IMR-90 (cell line): ENCODE measurements at regions not wholly inside any gene's neighbourhood (a gene's known extent, or its start where the extent isn't known, plus 50 kb on each side); places are given as distances from the start of the nearest gene placed in this dataset.

Experiments
- ATAC-seq: fragments of 200-7000 bp; cut with Tn5 transposase; 2 replicates; pipeline ENCODE4 v1.9.1; 2020; ENCODE audit warnings: low read depth, mild to moderate bottlenecking, moderate library complexity
- BruUV-seq: library from RNA; stranded (reverse); fragments of 400-500 nt; replicated peaks from 2 replicates; lab custom pipeline; 2021; lab: Mats Ljungman, UMichigan
- CTCF ChIA-PET: fragments of 300-600 bp; formaldehyde crosslinking; extraction: SDS; loops from one replicate; lab custom pipeline; 2021; ENCODE audit warnings: antibody characterized with exemption; lab: Yijun Ruan, JAX
- POLR2A ChIA-PET: fragments of 300-600 bp; sonication (Branson Sonifier 250); formaldehyde crosslinking; loops from one replicate; lab custom pipeline; 2022; ENCODE audit warnings: antibody characterized with exemption; ENCODE audit not compliant: unreplicated experiment; lab: Charles Lee
- DNase-seq: peaks from one replicate; pipeline ENCODE4 v3.0.0; 2013
- H2AFZ ChIP-seq: replicated peaks from 2 replicates; pipeline ENCODE3; 2013; ENCODE audit warnings: low read length, mild to moderate bottlenecking; ENCODE audit not compliant: poor library complexity
- H2AK5ac ChIP-seq: 2 replicates; pipeline ENCODE4 v1.6.1; 2013; ENCODE audit warnings: low read depth, low read length, inconsistent platforms
- H2AK9ac ChIP-seq: replicated peaks from 2 replicates; pipeline ENCODE3; 2013; ENCODE audit warnings: mild to moderate bottlenecking, low read depth, low read length, moderate library complexity; ENCODE audit not compliant: poor library complexity
- H2BK120ac ChIP-seq: 2 replicates; pipeline ENCODE4 v1.6.1; 2013; ENCODE audit warnings: low read depth, low read length, inconsistent platforms
- H2BK15ac ChIP-seq: 3 replicates; pipeline ENCODE4 v1.6.1; 2013; ENCODE audit warnings: low read depth, low read length, inconsistent platforms
- H2BK20ac ChIP-seq: 2 replicates; pipeline ENCODE4 v1.6.1; 2013; ENCODE audit warnings: low read depth, mild to moderate bottlenecking, inconsistent platforms, low read length, moderate library complexity
- H2BK5ac ChIP-seq: 2 replicates; pipeline ENCODE4 v1.6.1; 2013; ENCODE audit warnings: mild to moderate bottlenecking, low read depth, low read length, inconsistent platforms; ENCODE audit not compliant: poor library complexity, severe bottlenecking
- H3K14ac ChIP-seq: replicated peaks from 2 replicates; pipeline ENCODE4 v1.6.1; 2013; ENCODE audit warnings: low read depth, low read length, inconsistent platforms
- H3K18ac ChIP-seq: 2 replicates; pipeline ENCODE4 v1.6.1; 2013; ENCODE audit warnings: low read depth, low read length, control low read depth
- H3K23ac ChIP-seq: 2 replicates; pipeline ENCODE4 v1.6.1; 2013; ENCODE audit warnings: low read depth, low read length, inconsistent platforms
- H3K27ac ChIP-seq: 2 replicates; pipeline ENCODE4 v1.5.1; 2013; ENCODE audit warnings: mild to moderate bottlenecking, control low read depth, low read length; ENCODE audit not compliant: insufficient read depth
- H3K27me3 ChIP-seq: 2 replicates; pipeline ENCODE4 v1.6.1; 2013; ENCODE audit warnings: low read length; ENCODE audit not compliant: control insufficient read depth, insufficient read depth
- H3K36me3 ChIP-seq: 2 replicates; pipeline ENCODE4 v1.6.1; 2013; ENCODE audit warnings: low read length, mixed read lengths; ENCODE audit not compliant: control insufficient read depth, insufficient read depth
- H3K4ac ChIP-seq: 2 replicates; pipeline ENCODE4 v1.6.1; 2013; ENCODE audit warnings: low read depth, low read length, inconsistent platforms
- H3K4me1 ChIP-seq: 2 replicates; pipeline ENCODE4 v1.6.1; 2013; ENCODE audit warnings: low read length, mixed read lengths; ENCODE audit not compliant: control insufficient read depth, insufficient read depth
- H3K4me2 ChIP-seq: 2 replicates; pipeline ENCODE4 v1.6.1; 2013; ENCODE audit warnings: low read depth, mild to moderate bottlenecking, control low read depth, low read length, moderate library complexity
- H3K4me3 ChIP-seq: 2 replicates; pipeline ENCODE4 v1.5.1; 2013; ENCODE audit warnings: low read depth, mild to moderate bottlenecking, control low read depth, low read length, moderate library complexity; ENCODE audit not compliant: insufficient read depth
- H3K56ac ChIP-seq: 2 replicates; pipeline ENCODE4 v1.6.1; 2013; ENCODE audit warnings: low read length, inconsistent platforms; ENCODE audit not compliant: insufficient read depth; ENCODE audit errors: extremely low read depth
- H3K79me1 ChIP-seq, 2 experiments: 2 replicates each; pipeline ENCODE4 v1.6.1; 2013; ENCODE audit warnings: low read length in 2 of 2, inconsistent platforms in 1 of 2, low read depth in 1 of 2
- H3K9ac ChIP-seq: 2 replicates; pipeline ENCODE4 v1.6.1; 2013; ENCODE audit warnings: low read depth, low read length, control low read depth
- H3K9me1 ChIP-seq: 2 replicates; pipeline ENCODE4 v1.6.1; 2013; ENCODE audit warnings: low read length, inconsistent platforms; ENCODE audit not compliant: insufficient read depth
- H3K9me3 ChIP-seq: 2 replicates; pipeline ENCODE4 v1.6.1; 2013; ENCODE audit warnings: low read length; ENCODE audit not compliant: control insufficient read depth, insufficient read depth
- H4K20me1 ChIP-seq: 2 replicates; pipeline ENCODE4 v1.6.1; 2013; ENCODE audit warnings: low read length, inconsistent platforms; ENCODE audit not compliant: insufficient read depth
- H4K5ac ChIP-seq: 2 replicates; pipeline ENCODE4 v1.6.1; 2013; ENCODE audit warnings: mild to moderate bottlenecking, low read depth, low read length, control low read depth
- H4K8ac ChIP-seq, 2 experiments: 2 replicates each; pipeline ENCODE4 v1.6.1; 2013; ENCODE audit warnings: low read depth in 2 of 2, low read length in 2 of 2, control low read depth in 1 of 2, inconsistent platforms in 1 of 2
- H4K91ac ChIP-seq: 2 replicates; pipeline ENCODE4 v1.6.1; 2013; ENCODE audit warnings: low read depth, low read length, inconsistent platforms; ENCODE audit not compliant: insufficient read depth
- BHLHE40 ChIP-seq: fragments of 150-350 bp; IDR thresholded peaks from 2 replicates; pipeline ENCODE4 v1.6.1; 2016; ENCODE audit warnings: mild to moderate bottlenecking, low read depth, low read length
- CEBPB ChIP-seq: IDR thresholded peaks from 2 replicates; pipeline ENCODE4 v1.6.1; 2012; ENCODE audit warnings: low read depth, low read length, improper control_type of control experiment
- CHD1 ChIP-seq: IDR thresholded peaks from 2 replicates; pipeline ENCODE4 v1.6.1; 2012; ENCODE audit warnings: low read depth, low read length, improper control_type of control experiment
- FOS ChIP-seq: fragments of 150-350 bp; IDR thresholded peaks from 2 replicates; pipeline ENCODE4 v1.6.1; 2016; ENCODE audit warnings: low read depth, low read length
- MAZ ChIP-seq: IDR thresholded peaks from 2 replicates; pipeline ENCODE4 v1.6.1; 2012; ENCODE audit warnings: low read depth, mild to moderate bottlenecking, low read length, improper control_type of control experiment, moderate library complexity, borderline replicate concordance
- MXI1 ChIP-seq: IDR thresholded peaks from 2 replicates; pipeline ENCODE4 v1.6.1; 2012; ENCODE audit warnings: low read depth, mild to moderate bottlenecking, low read length, moderate library complexity, borderline replicate concordance
- POLR2A ChIP-seq: IDR thresholded peaks from 2 replicates; pipeline ENCODE4 v1.6.1; 2012; ENCODE audit warnings: mild to moderate bottlenecking, low read depth, low read length
- RAD21 ChIP-seq: IDR thresholded peaks from 2 replicates; pipeline ENCODE4 v1.6.1; 2012; ENCODE audit warnings: low read length, improper control_type of control experiment
- RCOR1 ChIP-seq: IDR thresholded peaks from 2 replicates; pipeline ENCODE4 v1.6.1; 2012; ENCODE audit warnings: mild to moderate bottlenecking, low read length, improper control_type of control experiment; ENCODE audit not compliant: insufficient replicate concordance
- RFX5 ChIP-seq: IDR thresholded peaks from 2 replicates; pipeline ENCODE4 v1.8.0; 2012; ENCODE audit warnings: low read depth, mild to moderate bottlenecking, low read length, moderate library complexity
- SMC3 ChIP-seq: fragments of 150-350 bp; IDR thresholded peaks from 2 replicates; pipeline ENCODE4 v1.6.1; 2016; ENCODE audit warnings: low read depth, mild to moderate bottlenecking, antibody characterized with exemption, low read length, moderate library complexity
- WGBS, 2 experiments: methylation state at CpG; one replicate each; pipeline versions ENCODE4 v1.1.5 to v1.1.7; 2013; ENCODE audit warnings: missing lambda C conversion rate in 2 of 2; ENCODE audit not compliant: insufficient read length in 1 of 2; ENCODE audit errors: extremely low coverage in 2 of 2; 5-methylcytosine and 5-hydroxymethylcytosine counted together
- dilution Hi-C: fragments of 300-500 bp; cut with HindIII; formaldehyde crosslinking; loops from one replicate; pipeline ENCODE4 v1.14.3; 2018; ENCODE audit warnings: low sequenced_read_pairs; ENCODE audit not compliant: unreplicated experiment
- in situ Hi-C: fragments of 300-500 bp; cut with MboI; formaldehyde crosslinking; loops from 3 replicates; pipeline ENCODE4 v1.14.3; 2019; ENCODE audit warnings: low sequenced_read_pairs, inconsistent platforms, mixed read lengths
- intact Hi-C: fragments of 100-400 bp; cut with micrococcal nuclease; formaldehyde crosslinking; loops from 2 replicates; pipeline ENCODE4 v1.10.0; 2022
- TF ChIP-seq, protein P1 (sequence below): conservative IDR thresholded peaks from 2 replicates; pipeline ENCODE4 v1.5.1; 2012; ENCODE audit warnings: mild to moderate bottlenecking, low read depth, low read length, improper control_type of control experiment
- TF ChIP-seq, protein P2 (sequence below): fragments of 150-350 bp; IDR thresholded peaks from 2 replicates; pipeline ENCODE4 v1.6.1; 2016; ENCODE audit warnings: low read depth, mild to moderate bottlenecking, low read length, moderate library complexity, borderline replicate concordance
- TF ChIP-seq, protein P3 (sequence below): fragments of 150-350 bp; IDR thresholded peaks from 2 replicates; pipeline ENCODE4 v1.6.1; 2017; ENCODE audit warnings: mild to moderate bottlenecking, antibody characterized with exemption, low read length, low read depth

DNA sequence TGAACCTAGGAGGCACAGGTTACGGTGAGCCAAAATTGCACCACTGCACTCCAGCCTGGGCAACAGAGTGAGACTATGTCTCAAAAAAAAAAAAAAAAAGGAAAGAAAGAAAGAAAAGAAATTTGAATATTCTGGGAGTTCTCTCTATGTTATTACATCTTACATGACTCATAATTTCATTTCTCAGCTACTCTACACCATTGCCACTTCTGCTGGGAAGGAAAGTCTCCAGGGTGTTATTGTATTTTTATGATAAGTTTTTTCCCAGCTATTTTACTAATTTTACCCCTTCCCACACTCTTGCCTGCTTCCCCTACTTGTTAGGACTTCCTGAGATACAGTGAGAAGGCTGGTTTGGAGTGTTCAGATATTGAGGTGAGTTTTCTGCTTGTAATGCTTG, 69.7 kb upstream of the UMPS start:
- Histone ChIP-seq H3K18ac (no peak overlapping the region), H3K14ac (no peak overlapping the region), H2BK5ac (no peak overlapping the region), H3K56ac (no peak overlapping the region), H3K9me1 (no peaks in the 10 kb centered on the region; the same call in 1 of the 2 replicates), H4K91ac (no peak overlapping the region), H2AK5ac (no peak overlapping the region), H2BK120ac (no peak overlapping the region), H3K4me3 (no peak overlapping the region), H2AFZ (no peak overlapping the region), H2BK15ac (no peak overlapping the region), H4K8ac (no peak overlapping the region), H3K23ac (no peak overlapping the region), H4K5ac (no peak overlapping the region), H3K79me1 (no peaks in the 10 kb centered on the region), H3K4ac (no peak overlapping the region), H3K4me2 (no peak overlapping the region), H3K9ac (no peak overlapping the region), H3K4me1 (peaks cover 5% of the 10 kb centered on the region), H2AK9ac (no peak overlapping the region), H3K27ac (no peak overlapping the region), H3K27me3 (peaks cover 2% of the 10 kb centered on the region; the same call in 1 of the 2 replicates), H3K36me3 (no peaks in the 10 kb centered on the region), H3K9me3 (no peaks in the 10 kb centered on the region), H2BK20ac (no peak overlapping the region), H4K20me1 (no peaks in the 10 kb centered on the region)
- no peak for ATAC-seq
- WGBS, 2 experiments, result no CpG with 5 or more reads among the region's 1 CpG
- intact Hi-C loops (no loop called here), in situ Hi-C loops (no loop called here), dilution Hi-C loops (no loop called here)
- TF ChIP-seq CEBPB, result no peak
- TF ChIP-seq RAD21, result no peak
- TF ChIP-seq POLR2A, result no peak
- no peak for TF ChIP-seq MAZ
- TF ChIP-seq, protein P1, sequence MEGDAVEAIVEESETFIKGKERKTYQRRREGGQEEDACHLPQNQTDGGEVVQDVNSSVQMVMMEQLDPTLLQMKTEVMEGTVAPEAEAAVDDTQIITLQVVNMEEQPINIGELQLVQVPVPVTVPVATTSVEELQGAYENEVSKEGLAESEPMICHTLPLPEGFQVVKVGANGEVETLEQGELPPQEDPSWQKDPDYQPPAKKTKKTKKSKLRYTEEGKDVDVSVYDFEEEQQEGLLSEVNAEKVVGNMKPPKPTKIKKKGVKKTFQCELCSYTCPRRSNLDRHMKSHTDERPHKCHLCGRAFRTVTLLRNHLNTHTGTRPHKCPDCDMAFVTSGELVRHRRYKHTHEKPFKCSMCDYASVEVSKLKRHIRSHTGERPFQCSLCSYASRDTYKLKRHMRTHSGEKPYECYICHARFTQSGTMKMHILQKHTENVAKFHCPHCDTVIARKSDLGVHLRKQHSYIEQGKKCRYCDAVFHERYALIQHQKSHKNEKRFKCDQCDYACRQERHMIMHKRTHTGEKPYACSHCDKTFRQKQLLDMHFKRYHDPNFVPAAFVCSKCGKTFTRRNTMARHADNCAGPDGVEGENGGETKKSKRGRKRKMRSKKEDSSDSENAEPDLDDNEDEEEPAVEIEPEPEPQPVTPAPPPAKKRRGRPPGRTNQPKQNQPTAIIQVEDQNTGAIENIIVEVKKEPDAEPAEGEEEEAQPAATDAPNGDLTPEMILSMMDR, result no peak
- no peak for TF ChIP-seq MXI1
- TF ChIP-seq BHLHE40, result no peak
- TF ChIP-seq FOS, result no peak
- no peak for TF ChIP-seq CHD1
- TF ChIP-seq, protein P2, sequence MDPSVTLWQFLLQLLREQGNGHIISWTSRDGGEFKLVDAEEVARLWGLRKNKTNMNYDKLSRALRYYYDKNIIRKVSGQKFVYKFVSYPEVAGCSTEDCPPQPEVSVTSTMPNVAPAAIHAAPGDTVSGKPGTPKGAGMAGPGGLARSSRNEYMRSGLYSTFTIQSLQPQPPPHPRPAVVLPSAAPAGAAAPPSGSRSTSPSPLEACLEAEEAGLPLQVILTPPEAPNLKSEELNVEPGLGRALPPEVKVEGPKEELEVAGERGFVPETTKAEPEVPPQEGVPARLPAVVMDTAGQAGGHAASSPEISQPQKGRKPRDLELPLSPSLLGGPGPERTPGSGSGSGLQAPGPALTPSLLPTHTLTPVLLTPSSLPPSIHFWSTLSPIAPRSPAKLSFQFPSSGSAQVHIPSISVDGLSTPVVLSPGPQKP, result no peak
- TF ChIP-seq RCOR1, result no peak
- TF ChIP-seq, protein P3, sequence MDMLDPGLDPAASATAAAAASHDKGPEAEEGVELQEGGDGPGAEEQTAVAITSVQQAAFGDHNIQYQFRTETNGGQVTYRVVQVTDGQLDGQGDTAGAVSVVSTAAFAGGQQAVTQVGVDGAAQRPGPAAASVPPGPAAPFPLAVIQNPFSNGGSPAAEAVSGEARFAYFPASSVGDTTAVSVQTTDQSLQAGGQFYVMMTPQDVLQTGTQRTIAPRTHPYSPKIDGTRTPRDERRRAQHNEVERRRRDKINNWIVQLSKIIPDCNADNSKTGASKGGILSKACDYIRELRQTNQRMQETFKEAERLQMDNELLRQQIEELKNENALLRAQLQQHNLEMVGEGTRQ, result no peak
- no peak for TF ChIP-seq RFX5
- TF ChIP-seq SMC3, result no peak
- DNase-seq, result no peak
- BruUV-seq, result no TSS peak
- POLR2A ChIA-PET, result no interaction called here
- CTCF ChIA-PET, result interaction anchor here (0.7 kb wide), 1 partner anchor 8 kb away, joined by 3 read pairs; no protein-coding TSS in a partner anchor
